Activated CD4-positive, alpha-beta memory T cell treated with anti-CD3 and anti-CD28 coated beads for 36 hours (primary cell): ENCODE measurements at regions not wholly inside any gene's neighbourhood (a gene's known extent, or its start where the extent isn't known, plus 50 kb on each side); places are given as distances from the start of the nearest gene placed in this dataset.

Experiments
- CTCF ChIA-PET: fragments of 350-600 bp; sonication (Branson Sonifier 250); formaldehyde crosslinking; loops from one replicate; lab custom pipeline; 2021; ENCODE audit warnings: antibody characterized with exemption, inconsistent platforms; lab: Charles Lee
- POLR2A ChIA-PET: fragments of 350-600 bp; sonication (Branson Sonifier 250); formaldehyde crosslinking; loops from one replicate; lab custom pipeline; 2021; ENCODE audit warnings: antibody characterized with exemption; lab: Charles Lee
- DNase-seq: peaks from one replicate; pipeline ENCODE4 v3.0.0-alpha.2; 2020
- H3K27ac Mint-ChIP-seq: one replicate; pipeline ENCODE4 v1.8.0; 2021; ENCODE audit warnings: mixed read lengths
- H3K27me3 Mint-ChIP-seq: one replicate; pipeline ENCODE4 v1.8.0; 2021; ENCODE audit warnings: mixed read lengths
- H3K36me3 Mint-ChIP-seq: one replicate; pipeline ENCODE4 v1.8.0; 2021; ENCODE audit warnings: mixed read lengths
- H3K4me1 Mint-ChIP-seq: one replicate; pipeline ENCODE4 v1.8.0; 2021; ENCODE audit warnings: low read depth, mixed read lengths
- H3K4me3 Mint-ChIP-seq: one replicate; pipeline ENCODE4 v1.8.0; 2021; ENCODE audit warnings: mild to moderate bottlenecking, mixed read lengths
- H3K9me3 Mint-ChIP-seq: one replicate; pipeline ENCODE4 v1.8.0; 2021; ENCODE audit warnings: mixed read lengths
- intact Hi-C: fragments of 100-400 bp; cut with micrococcal nuclease; formaldehyde crosslinking; loops from one replicate; pipeline ENCODE4 v1.15.1; 2023

DNA sequence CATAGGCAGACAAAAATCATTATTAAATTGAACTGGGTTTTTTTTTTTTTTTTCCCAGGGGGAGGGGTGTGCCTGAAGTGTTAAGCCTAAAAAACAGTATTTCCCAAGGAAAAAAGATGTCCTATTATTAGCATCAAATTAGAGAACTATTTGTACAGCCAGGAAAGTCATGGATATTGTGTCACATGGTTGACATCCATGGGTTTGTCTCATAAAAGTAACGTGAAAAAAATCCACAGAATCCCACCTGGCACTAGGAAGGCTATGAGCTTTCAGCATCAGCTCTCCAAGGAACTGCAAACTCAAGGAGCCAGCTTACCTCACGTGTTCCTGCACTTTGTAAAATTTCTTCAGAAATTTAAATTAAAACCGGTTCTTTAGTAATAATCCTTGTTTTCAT is 69.1 kb upstream of the EGLN3 start:
- H3K27ac Mint-ChIP-seq: no peak overlapping the region
- no peaks in the 10 kb centered on the region for H3K9me3 Mint-ChIP-seq
- ChIA-PET POLR2A (no interaction called here), CTCF (no interaction called here)
- H3K36me3 Mint-ChIP-seq: no peaks in the 10 kb centered on the region
- peaks cover 10% of the 10 kb centered on the region for H3K4me1 Mint-ChIP-seq
- no peak overlapping the region for H3K4me3 Mint-ChIP-seq
- intact Hi-C loops: no loop called here
- peaks cover 1% of the 10 kb centered on the region for H3K27me3 Mint-ChIP-seq
- no peak for DNase-seq

DNA sequence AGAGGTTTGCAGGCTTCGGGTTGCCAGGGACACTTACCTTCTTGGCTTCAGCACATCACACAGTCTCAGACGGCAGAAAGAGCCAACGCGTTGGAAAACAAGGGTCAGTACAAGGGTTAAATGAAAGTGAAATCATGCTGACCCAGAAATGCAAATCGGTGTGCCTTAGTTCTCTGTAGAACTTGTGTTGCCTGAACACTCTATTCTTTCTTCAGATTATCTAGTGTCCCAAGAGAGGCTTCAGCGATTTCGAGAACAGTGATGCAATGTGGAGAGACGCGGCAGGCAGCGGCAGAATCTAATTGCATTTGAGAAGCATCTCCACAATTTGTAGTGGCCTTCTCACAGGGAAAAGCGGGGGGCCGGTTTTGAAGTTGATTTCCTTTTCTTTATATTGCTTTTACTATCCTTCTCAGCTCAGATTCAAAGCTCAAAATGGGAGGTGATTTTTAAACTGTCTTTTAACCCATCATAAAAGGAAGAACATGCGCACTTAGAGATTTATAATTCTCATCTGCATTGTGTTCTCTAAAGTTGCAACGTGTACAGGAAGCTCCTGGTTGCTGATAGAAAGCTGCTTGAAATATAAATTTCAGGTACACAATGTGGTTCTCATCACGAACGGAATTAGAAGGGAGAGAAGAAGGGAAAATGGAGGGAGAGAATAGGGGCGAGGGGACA is 67.8 kb upstream of the EGLN3 start:
- DNase-seq: no peak
- intact Hi-C loops: loop anchor here (1.0 to 5.0 kb wide), 2 partner anchors 25 to 44 kb away; no protein-coding TSS in a partner anchor
- ChIA-PET POLR2A (interaction anchor here (1.2 kb wide), 1 partner anchor 25 kb away, joined by 3 read pairs; no protein-coding TSS in a partner anchor), CTCF (no interaction called here)
- H3K27ac Mint-ChIP-seq: peak overlapping the region; percentile 71
- H3K9me3 Mint-ChIP-seq: no peaks in the 10 kb centered on the region
- H3K27me3 Mint-ChIP-seq: peaks cover 1% of the 10 kb centered on the region
- peak overlapping the region; percentile 61 for H3K4me3 Mint-ChIP-seq
- H3K4me1 Mint-ChIP-seq: peaks cover 10% of the 10 kb centered on the region
- no peaks in the 10 kb centered on the region for H3K36me3 Mint-ChIP-seq

DNA sequence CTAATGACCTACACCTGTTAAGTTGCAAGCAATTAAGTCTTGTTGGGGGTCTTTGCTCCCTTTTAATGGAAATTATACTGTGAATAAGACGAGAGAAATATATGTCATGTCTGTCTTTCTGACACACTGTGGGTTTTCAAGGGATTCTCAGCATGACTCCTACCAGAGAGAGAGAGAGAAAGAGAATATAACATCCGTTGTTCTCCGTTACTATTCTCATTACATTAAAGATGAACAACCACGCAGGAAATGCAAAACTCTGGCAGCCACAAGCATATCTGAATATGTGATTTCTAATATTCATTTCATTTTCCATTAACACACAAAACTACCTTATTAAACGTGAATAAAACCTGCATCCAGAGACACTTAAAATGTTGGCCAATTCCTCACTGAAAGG is 67.3 kb upstream of the EGLN3 start:
- DNase-seq: no peak
- CTCF ChIA-PET: no interaction called here
- POLR2A ChIA-PET: interaction anchor here (1.2 kb wide), 1 partner anchor 26 kb away, joined by 3 read pairs; no protein-coding TSS in a partner anchor

DNA sequence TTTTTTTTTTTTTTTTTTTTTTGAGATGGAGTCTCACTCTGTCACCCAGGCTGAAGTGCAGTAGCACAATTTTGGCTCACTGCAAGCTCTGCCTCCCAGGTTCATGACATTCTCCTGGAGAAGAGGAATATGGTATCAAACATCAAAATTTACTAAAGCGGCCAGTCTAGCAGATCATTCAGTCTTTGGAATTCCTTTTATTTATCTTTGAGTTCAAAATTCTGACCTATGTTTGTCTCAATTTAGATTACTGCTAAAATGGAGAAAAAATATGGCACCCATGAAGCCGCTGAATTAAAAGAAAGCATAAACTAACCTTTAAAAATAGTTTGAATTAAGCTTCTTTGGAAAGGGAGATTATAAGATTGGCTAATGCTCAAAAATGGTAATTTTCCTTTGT is 64.5 kb upstream of the EGLN3 start:
- POLR2A ChIA-PET: interaction anchor here (0.7 kb wide), 1 partner anchor 44 kb away, joined by 4 read pairs; no protein-coding TSS in a partner anchor
- Mint-ChIP-seq H3K4me3 (no peak overlapping the region), H3K27me3 (peaks cover 1% of the 10 kb centered on the region), H3K27ac (no peak overlapping the region), H3K36me3 (no peaks in the 10 kb centered on the region), H3K9me3 (no peaks in the 10 kb centered on the region), H3K4me1 (peaks cover 10% of the 10 kb centered on the region)
- no peak for DNase-seq
- intact Hi-C loops: loop anchor here (5.0 kb wide), 1 partner anchor 47 kb away; no protein-coding TSS in a partner anchor
- CTCF ChIA-PET: no interaction called here

More for the DNA sequence above, 67.3 kb upstream of the EGLN3 start:
- Mint-ChIP-seq H3K36me3 (no peaks in the 10 kb centered on the region), H3K27me3 (peaks cover 1% of the 10 kb centered on the region), H3K27ac (peak overlapping the region; percentile 71), H3K9me3 (no peaks in the 10 kb centered on the region), H3K4me3 (peak overlapping the region; percentile 61), H3K4me1 (peaks cover 10% of the 10 kb centered on the region)
- intact Hi-C loops: loop anchor here (1.0 to 5.0 kb wide), 2 partner anchors 25 to 44 kb away; no protein-coding TSS in a partner anchor

DNA sequence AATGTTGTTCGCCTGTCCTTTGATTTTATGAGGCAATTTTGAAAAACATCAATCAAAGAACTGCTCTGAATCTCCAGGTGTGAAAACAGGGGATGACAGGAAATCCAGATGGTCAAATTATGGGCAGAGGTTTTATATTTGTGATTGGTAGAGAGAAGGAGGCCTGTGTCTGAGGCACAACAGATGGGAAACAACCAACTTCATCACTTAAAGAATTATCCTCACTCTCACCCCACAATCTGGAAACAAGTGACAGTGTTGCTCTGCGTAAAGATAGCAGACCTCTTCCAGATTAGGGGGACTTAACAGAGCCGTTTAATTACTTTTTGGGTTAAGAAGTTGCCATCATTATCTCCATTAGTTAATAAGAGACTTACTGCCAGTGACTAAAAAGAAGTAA is 64.1 kb upstream of the EGLN3 start:
- DNase-seq: no peak
- Mint-ChIP-seq H3K9me3 (no peaks in the 10 kb centered on the region), H3K36me3 (no peaks in the 10 kb centered on the region), H3K4me1 (peaks cover 10% of the 10 kb centered on the region), H3K27me3 (peaks cover 1% of the 10 kb centered on the region), H3K4me3 (no peak overlapping the region), H3K27ac (no peak overlapping the region)
- ChIA-PET POLR2A (interaction anchor here (0.7 kb wide), 1 partner anchor 44 kb away, joined by 4 read pairs; no protein-coding TSS in a partner anchor), CTCF (no interaction called here)
- intact Hi-C loops: loop anchor here (5.0 kb wide), 1 partner anchor 47 kb away; no protein-coding TSS in a partner anchor

DNA sequence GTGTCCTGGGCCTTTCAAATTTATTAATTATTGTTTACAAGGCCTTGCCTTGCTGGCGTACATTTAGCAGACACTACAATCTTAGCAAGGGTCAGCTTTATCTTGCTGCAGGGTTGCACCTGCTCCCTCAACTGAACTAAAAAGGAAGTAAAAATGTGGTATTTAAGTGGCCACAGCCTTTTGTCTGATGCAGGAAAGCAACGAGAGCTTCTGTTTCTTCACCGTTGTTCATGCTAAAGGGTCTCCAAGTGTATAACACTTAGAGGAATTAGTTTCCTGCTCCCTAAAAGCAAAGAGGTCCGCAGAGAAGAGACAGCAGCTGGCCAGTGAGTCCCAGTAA is 62.8 kb upstream of the EGLN3 start:
- H3K36me3 Mint-ChIP-seq: no peaks in the 10 kb centered on the region
- peaks cover 1% of the 10 kb centered on the region for H3K27me3 Mint-ChIP-seq
- ChIA-PET POLR2A (interaction anchor here (0.8 kb wide), 1 partner anchor 47 kb away, joined by 3 read pairs; no protein-coding TSS in a partner anchor), CTCF (no interaction called here)
- no peaks in the 10 kb centered on the region for H3K9me3 Mint-ChIP-seq
- no peak overlapping the region for H3K4me3 Mint-ChIP-seq
- DNase-seq: no peak
- intact Hi-C loops: no loop called here
- H3K4me1 Mint-ChIP-seq: peaks cover 7% of the 10 kb centered on the region
- H3K27ac Mint-ChIP-seq: no peak overlapping the region

DNA sequence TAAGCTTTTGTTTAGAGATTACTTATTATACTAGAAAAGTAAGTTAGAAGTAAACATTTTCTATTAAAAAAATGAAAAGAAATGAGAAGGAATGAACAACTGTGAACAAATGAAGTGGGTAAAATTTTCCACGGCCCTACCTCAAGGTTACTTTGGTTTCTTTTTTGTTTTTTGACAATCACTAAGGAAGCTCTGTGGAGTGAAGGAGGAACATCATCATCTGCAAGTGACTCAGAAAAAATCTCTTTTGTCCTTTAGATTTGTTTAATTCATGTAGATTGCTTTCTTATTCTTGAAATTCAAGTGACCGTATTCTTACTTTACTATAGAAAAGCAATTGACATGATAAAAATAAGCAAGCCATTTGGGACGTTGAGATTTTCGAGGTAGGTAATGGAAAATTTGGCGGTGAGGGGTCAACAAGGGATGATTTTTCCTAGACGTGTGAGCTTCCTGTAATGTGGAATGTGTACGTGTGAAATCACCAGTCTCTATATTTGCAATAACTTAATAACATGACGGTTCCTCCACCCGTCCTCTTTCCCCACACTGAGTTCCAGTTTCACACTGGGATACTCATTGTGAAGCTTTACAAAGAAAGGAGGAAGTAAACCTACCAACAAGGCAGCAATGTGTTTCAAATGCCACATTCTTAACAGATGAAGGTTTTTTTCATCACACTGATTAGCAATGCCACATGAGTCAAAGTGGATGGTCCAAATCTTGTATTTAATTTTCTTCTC is 62.3 kb upstream of the EGLN3 start:
- peaks cover 2% of the 10 kb centered on the region for H3K4me1 Mint-ChIP-seq
- ChIA-PET CTCF (no interaction called here), POLR2A (interaction anchor here (0.8 kb wide), 1 partner anchor 47 kb away, joined by 3 read pairs; no protein-coding TSS in a partner anchor)
- no peak overlapping the region for H3K4me3 Mint-ChIP-seq
- intact Hi-C loops: no loop called here
- no peaks in the 10 kb centered on the region for H3K36me3 Mint-ChIP-seq
- no peak for DNase-seq
- no peaks in the 10 kb centered on the region for H3K9me3 Mint-ChIP-seq
- H3K27me3 Mint-ChIP-seq: peaks cover 1% of the 10 kb centered on the region
- no peak overlapping the region for H3K27ac Mint-ChIP-seq

DNA sequence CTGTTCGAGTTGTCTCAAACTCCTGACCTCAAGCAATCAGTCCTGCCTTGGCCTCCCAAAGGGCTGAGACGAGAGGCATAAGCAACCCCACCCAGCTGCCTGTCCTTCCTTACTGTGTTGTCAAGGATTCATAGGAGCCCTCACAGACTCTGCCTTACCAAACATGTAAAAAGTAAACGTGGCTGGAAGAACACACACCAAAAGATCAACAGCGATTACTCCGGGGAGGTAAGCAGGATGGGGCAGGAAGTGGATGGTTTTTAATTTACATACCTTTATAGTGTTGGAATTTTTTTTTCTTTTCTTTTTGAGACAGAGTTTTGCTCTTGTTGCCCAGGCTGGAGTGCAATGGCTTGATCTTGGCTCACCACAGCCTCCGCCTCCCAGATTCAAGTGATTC is 61.5 kb upstream of the EGLN3 start:
- POLR2A ChIA-PET: no interaction called here

DNA sequence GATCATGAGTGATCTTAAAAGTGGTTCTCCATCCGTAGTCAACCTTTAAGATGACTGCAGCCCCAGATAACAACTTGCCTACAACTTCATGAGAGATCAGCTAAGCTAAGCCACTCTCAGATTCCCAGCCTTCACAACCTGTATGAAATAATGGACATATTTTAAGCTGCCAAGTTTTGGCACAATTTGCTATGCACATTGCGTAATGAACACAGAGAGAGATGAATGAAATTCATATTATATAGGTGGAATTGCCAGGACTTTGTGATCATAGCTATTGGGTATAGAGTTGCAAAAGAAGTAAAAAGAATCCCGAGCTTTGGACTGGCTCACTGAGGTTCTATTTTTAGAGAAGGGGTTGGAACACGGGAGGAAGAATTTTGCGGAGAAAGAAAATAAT is 59.1 kb upstream of the EGLN3 start:
- H3K27ac Mint-ChIP-seq: no peak overlapping the region
- no peaks in the 10 kb centered on the region for H3K4me1 Mint-ChIP-seq
- no peak overlapping the region for H3K4me3 Mint-ChIP-seq
- ChIA-PET CTCF (no interaction called here), POLR2A (no interaction called here)
- intact Hi-C loops: no loop called here
- H3K36me3 Mint-ChIP-seq: no peaks in the 10 kb centered on the region
- H3K27me3 Mint-ChIP-seq: peaks cover 1% of the 10 kb centered on the region
- no peak for DNase-seq
- no peaks in the 10 kb centered on the region for H3K9me3 Mint-ChIP-seq

More for the DNA sequence above, 61.5 kb upstream of the EGLN3 start:
- no peaks in the 10 kb centered on the region for H3K9me3 Mint-ChIP-seq
- no peak overlapping the region for H3K4me3 Mint-ChIP-seq
- no peaks in the 10 kb centered on the region for H3K4me1 Mint-ChIP-seq
- DNase-seq: no peak
- CTCF ChIA-PET: no interaction called here
- no peaks in the 10 kb centered on the region for H3K36me3 Mint-ChIP-seq
- no peak overlapping the region for H3K27ac Mint-ChIP-seq
- peaks cover 1% of the 10 kb centered on the region for H3K27me3 Mint-ChIP-seq
- intact Hi-C loops: no loop called here

DNA sequence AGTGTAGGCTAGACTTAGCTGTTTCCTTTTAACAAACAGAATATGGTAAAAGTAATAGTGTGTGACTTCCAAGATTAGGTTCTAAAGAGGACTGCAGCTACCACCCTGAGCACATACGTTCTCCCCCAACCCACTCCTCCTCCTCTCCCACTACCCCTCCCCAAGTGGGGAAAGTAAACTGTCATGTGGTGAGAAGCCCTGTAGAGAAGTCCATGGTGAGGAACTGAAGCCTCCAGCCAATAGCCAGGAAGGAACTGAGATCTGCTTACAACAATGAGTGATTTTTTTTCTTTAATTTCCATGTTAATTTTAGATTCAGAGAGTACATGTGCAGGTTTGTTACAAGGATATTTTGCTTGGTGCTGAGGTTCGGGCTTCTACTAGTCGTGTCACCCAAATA is 57.0 kb upstream of the EGLN3 start:
- POLR2A ChIA-PET: no interaction called here
- H3K27ac Mint-ChIP-seq: no peak overlapping the region
- no peaks in the 10 kb centered on the region for H3K9me3 Mint-ChIP-seq
- CTCF ChIA-PET: no interaction called here
- H3K36me3 Mint-ChIP-seq: no peaks in the 10 kb centered on the region
- peaks cover 1% of the 10 kb centered on the region for H3K27me3 Mint-ChIP-seq
- H3K4me1 Mint-ChIP-seq: no peaks in the 10 kb centered on the region
- no peak overlapping the region for H3K4me3 Mint-ChIP-seq
- no peak for DNase-seq
- intact Hi-C loops: no loop called here

DNA sequence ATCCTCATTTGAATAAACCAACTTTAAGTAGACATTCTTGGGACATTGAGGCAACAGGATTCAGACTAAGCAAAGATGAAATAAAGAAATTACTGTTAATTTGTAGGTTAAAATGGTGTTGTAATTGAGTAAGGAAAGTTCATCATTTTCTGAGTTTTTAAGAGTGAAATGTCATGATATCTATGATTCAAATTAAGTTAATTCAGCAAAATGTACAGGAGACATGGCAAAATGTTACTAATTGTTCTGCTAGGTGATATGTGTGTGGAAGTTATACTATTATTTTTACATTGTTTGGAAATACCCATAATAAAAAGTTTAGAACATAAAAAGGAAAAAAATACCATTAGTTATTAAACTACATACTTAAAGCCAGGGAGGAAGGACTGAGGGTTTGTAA is 55.0 kb upstream of the EGLN3 start:
- DNase-seq: no peak
- ChIA-PET CTCF (no interaction called here), POLR2A (no interaction called here)
- H3K27ac Mint-ChIP-seq: no peak overlapping the region
- no peaks in the 10 kb centered on the region for H3K9me3 Mint-ChIP-seq
- H3K4me1 Mint-ChIP-seq: no peaks in the 10 kb centered on the region
- no peaks in the 10 kb centered on the region for H3K36me3 Mint-ChIP-seq
- no peak overlapping the region for H3K4me3 Mint-ChIP-seq
- intact Hi-C loops: no loop called here
- no peaks in the 10 kb centered on the region for H3K27me3 Mint-ChIP-seq

DNA sequence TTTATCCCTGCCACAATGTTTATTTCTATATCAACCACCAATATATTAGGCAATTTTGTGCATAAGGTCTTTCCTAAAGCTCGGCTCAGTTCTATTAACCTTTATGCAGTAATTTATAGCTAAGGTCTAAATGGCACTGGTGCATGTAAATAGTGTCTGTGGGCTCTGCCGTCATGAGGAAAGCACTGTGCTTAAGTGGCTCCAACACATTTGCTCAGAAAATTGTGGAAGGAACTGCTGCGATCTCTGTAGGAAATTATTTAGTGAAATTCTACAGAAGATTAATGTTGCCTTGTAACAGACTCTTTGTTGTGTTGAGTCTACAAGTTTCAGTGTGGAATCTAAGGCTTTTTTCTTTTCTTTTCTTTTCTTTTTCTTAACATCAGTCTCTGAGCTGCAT is 54.0 kb upstream of the EGLN3 start:
- Mint-ChIP-seq H3K4me1 (no peaks in the 10 kb centered on the region), H3K9me3 (no peaks in the 10 kb centered on the region), H3K36me3 (no peaks in the 10 kb centered on the region), H3K4me3 (no peak overlapping the region), H3K27ac (no peak overlapping the region), H3K27me3 (no peaks in the 10 kb centered on the region)
- ChIA-PET POLR2A (no interaction called here), CTCF (no interaction called here)
- no peak for DNase-seq
- intact Hi-C loops: no loop called here
